Endothelial cell of umbilical vein (primary cell): ENCODE measurements at regions not wholly inside any gene's neighbourhood (a gene's known extent, or its start where the extent isn't known, plus 50 kb on each side); places are given as distances from the start of the nearest gene placed in this dataset.

Experiments
- BruUV-seq: library from RNA; stranded (reverse); fragments of 400-500 nt; replicated peaks from 2 replicates; lab custom pipeline; 2021; lab: Mats Ljungman, UMichigan
- CTCF ChIA-PET: fragments of 300-600, 350-600 bp; sonication (Branson Sonifier 250); formaldehyde crosslinking; loops from one replicate; lab custom pipeline; 2021; ENCODE audit warnings: antibody characterized with exemption, inconsistent platforms; lab: Charles Lee
- POLR2A ChIA-PET: fragments of 300-600, 350-600 bp; sonication (Branson Sonifier 250); formaldehyde crosslinking; loops from one replicate; lab custom pipeline; 2021; ENCODE audit warnings: antibody characterized with exemption, inconsistent platforms; lab: Charles Lee
- DNase-seq: peaks from one replicate; pipeline ENCODE4 v3.0.0-alpha.2; 2011; ENCODE audit warnings: low read depth, low spot score
- FAIRE-seq: peaks from 2 replicates; lab custom pipeline; 2011; peaks lifted over from hg19 to GRCh38; lab: Jason Lieb, UNC
- H2AFZ ChIP-seq: 2 replicates; pipeline ENCODE4 v1.6.0; 2012; ENCODE audit warnings: low read depth, low read length, control low read depth, inconsistent platforms
- H3K27ac ChIP-seq: 2 replicates; pipeline ENCODE4 v1.5.1; 2011; ENCODE audit warnings: low read depth, mild to moderate bottlenecking, control low read depth, low read length, moderate library complexity; ENCODE audit not compliant: insufficient read depth
- H3K27me3 ChIP-seq, 2 experiments: 2 replicates each; pipeline versions ENCODE4 v1.6.0 to v1.6.1; 2011; ENCODE audit warnings: low read length in 2 of 2, mixed read lengths in 1 of 2; ENCODE audit not compliant: control insufficient read depth in 2 of 2, insufficient read depth in 2 of 2
- H3K36me3 ChIP-seq, 2 experiments: 2 replicates in 1 of 2; 3 replicates in 1 of 2; pipeline ENCODE4 v1.5.1; 2011; ENCODE audit warnings: low read length in 2 of 2, mild to moderate bottlenecking in 1 of 2, moderate library complexity in 1 of 2; ENCODE audit not compliant: control insufficient read depth in 2 of 2, insufficient read depth in 2 of 2; ENCODE audit errors: extremely low read depth in 1 of 2
- H3K4me1 ChIP-seq: 3 replicates; pipeline ENCODE4 v1.5.1; 2011; ENCODE audit warnings: mild to moderate bottlenecking, low read length; ENCODE audit not compliant: control insufficient read depth, insufficient read depth; ENCODE audit errors: extremely low read depth
- H3K4me2 ChIP-seq: 2 replicates; pipeline ENCODE4 v1.6.1; 2011; ENCODE audit warnings: low read length, control low read depth, mixed read lengths; ENCODE audit not compliant: insufficient read depth
- H3K4me3 ChIP-seq, 3 experiments: fragments of 200-600 bp in 1 of 3; sonication (generic), shearing (Covaris generic) in 1 of 3; replicated peaks in 1 of 3; 2 replicates each; pipeline ENCODE4 v1.5.1; 2011 to 2016; ENCODE audit warnings: control low read depth in 3 of 3, low read length in 3 of 3, mild to moderate bottlenecking in 2 of 3, inconsistent platforms in 1 of 3, low read depth in 1 of 3, moderate library complexity in 1 of 3; ENCODE audit not compliant: insufficient read depth in 1 of 3
- H3K79me2 ChIP-seq: 2 replicates; pipeline ENCODE4 v1.6.0; 2012; ENCODE audit warnings: low read length, inconsistent platforms; ENCODE audit not compliant: control insufficient read depth, insufficient read depth
- H3K9ac ChIP-seq: replicated peaks from 2 replicates; pipeline ENCODE3; 2011; ENCODE audit warnings: low read length, control low read depth; ENCODE audit not compliant: insufficient read depth; ENCODE audit errors: extremely low read depth
- H3K9me1 ChIP-seq: replicated peaks from 3 replicates; pipeline ENCODE4 v1.6.0; 2011; ENCODE audit warnings: mild to moderate bottlenecking, low read length; ENCODE audit not compliant: control insufficient read depth, insufficient read depth; ENCODE audit errors: extremely low read depth
- H3K9me3 ChIP-seq: replicated peaks from 2 replicates; pipeline ENCODE4 v1.5.1; 2012; ENCODE audit warnings: low read length, inconsistent platforms; ENCODE audit not compliant: control insufficient read depth, insufficient read depth
- H4K20me1 ChIP-seq: replicated peaks from 2 replicates; pipeline ENCODE3; 2011; ENCODE audit warnings: mild to moderate bottlenecking, low read length; ENCODE audit not compliant: control insufficient read depth, insufficient read depth; ENCODE audit errors: extremely low read depth
- EZH2 ChIP-seq: IDR thresholded peaks from 2 replicates; pipeline ENCODE4 v1.6.1; 2012; ENCODE audit warnings: borderline replicate concordance, low read depth, mild to moderate bottlenecking, moderate library complexity, low read length, inconsistent platforms; ENCODE audit not compliant: severe bottlenecking
- FOS ChIP-seq: IDR thresholded peaks from 2 replicates; pipeline ENCODE4 v1.6.1; 2011; ENCODE audit warnings: mild to moderate bottlenecking, low read length, moderate library complexity, borderline replicate concordance; ENCODE audit not compliant: insufficient read depth
- GATA2 ChIP-seq: IDR thresholded peaks from 2 replicates; pipeline ENCODE4 v1.7.0; 2011; ENCODE audit warnings: low read depth, mild to moderate bottlenecking, moderate library complexity, mixed read lengths, low read length; ENCODE audit not compliant: insufficient read length, insufficient read depth
- JUN ChIP-seq: IDR thresholded peaks from 2 replicates; pipeline ENCODE4 v1.6.1; 2011; ENCODE audit warnings: borderline replicate concordance, low read depth; ENCODE audit not compliant: insufficient read length, insufficient read depth
- MYC ChIP-seq: IDR thresholded peaks from one replicate; pipeline ENCODE4 v1.6.1; 2011; ENCODE audit warnings: mild to moderate bottlenecking, low read depth, low read length
- POLR2A ChIP-seq: IDR thresholded peaks from 2 replicates; pipeline ENCODE4 v1.6.1; 2012; ENCODE audit warnings: low read depth, mild to moderate bottlenecking, control low read depth, low read length
- POLR2AphosphoS5 ChIP-seq: IDR thresholded peaks from 2 replicates; pipeline ENCODE4 v1.6.1; 2012; ENCODE audit warnings: low read depth, mild to moderate bottlenecking, control low read depth, low read length, moderate library complexity; ENCODE audit not compliant: insufficient read depth
- dilution Hi-C: fragments of 300-500 bp; cut with MboI; formaldehyde crosslinking; loops from one replicate; pipeline ENCODE4 v1.15.0; 2019; ENCODE audit warnings: low sequenced_read_pairs; ENCODE audit not compliant: extremely low pct_ligation_motif_present
- intact Hi-C: fragments of 100-400 bp; cut with micrococcal nuclease; formaldehyde crosslinking; loops from one replicate; pipeline ENCODE4 v1.10.0; 2022
- TF ChIP-seq, protein P1 (sequence below), 2 donors: IDR thresholded peaks; 1 replicate in 1 of 2; 2 replicates in 1 of 2; pipeline ENCODE4 v1.5.1; 2011; ENCODE audit warnings: low read length in 2 of 2, mild to moderate bottlenecking in 2 of 2, moderate library complexity in 2 of 2, control low read depth in 1 of 2, inconsistent platforms in 1 of 2, low read depth in 1 of 2; ENCODE audit not compliant: insufficient read depth in 1 of 2; ENCODE audit errors: extremely low read depth in 1 of 2
- TF ChIP-seq, protein P2 (sequence below): IDR thresholded peaks from 2 replicates; pipeline ENCODE4 v1.6.1; 2011; ENCODE audit not compliant: insufficient read depth, insufficient read length

DNA sequence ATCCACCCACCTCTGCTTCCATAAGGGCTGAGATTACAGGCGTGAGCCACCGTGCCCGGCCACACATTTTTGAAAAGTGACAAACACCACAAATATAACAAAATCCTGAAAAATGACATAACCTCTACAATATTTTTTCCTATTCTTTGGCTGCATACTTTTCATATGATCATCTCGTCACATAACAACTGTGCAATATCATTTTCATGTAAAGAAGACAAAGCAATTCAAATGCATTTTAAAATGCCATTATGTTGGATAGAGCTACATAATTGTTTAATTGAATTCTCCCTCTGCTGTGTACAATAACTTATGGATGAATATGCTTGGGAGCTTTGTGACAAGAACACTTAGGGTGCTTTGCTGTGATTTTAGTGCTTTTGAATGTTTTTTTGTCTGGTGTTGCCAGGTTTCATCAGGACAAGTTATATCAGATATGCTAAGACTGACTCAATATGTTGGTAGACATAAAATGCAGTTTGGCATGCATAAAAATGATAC lies 132.9 kb downstream of the CHIC2 start:
- Histone ChIP-seq H3K4me3 (no peak overlapping the region), H3K9me1 (no peaks in the 10 kb centered on the region), H3K9me3 (no peaks in the 10 kb centered on the region), H3K27me3 (no peaks in the 10 kb centered on the region), H3K4me2 (no peak overlapping the region), H3K4me1 (peaks cover 4% of the 10 kb centered on the region), H3K27ac (no peak overlapping the region), H4K20me1 (no peaks in the 10 kb centered on the region), H3K36me3 (no peaks in the 10 kb centered on the region), H3K9ac (no peak overlapping the region), H3K79me2 (no peaks in the 10 kb centered on the region), H2AFZ (no peak overlapping the region)
- POLR2A ChIA-PET = no interaction called here
- CTCF ChIA-PET = interaction anchor here (0.8 to 6.8 kb wide), 12 partner anchors 11 to 734 kb away, joined by 3 to 162 read pairs (median 20); no protein-coding TSS in a partner anchor
- no TSS peak for BruUV-seq
- dilution Hi-C loops = loop anchor here (25.0 kb wide), 1 partner anchor 281 kb away; no protein-coding TSS in a partner anchor
- TF ChIP-seq, protein P1, sequence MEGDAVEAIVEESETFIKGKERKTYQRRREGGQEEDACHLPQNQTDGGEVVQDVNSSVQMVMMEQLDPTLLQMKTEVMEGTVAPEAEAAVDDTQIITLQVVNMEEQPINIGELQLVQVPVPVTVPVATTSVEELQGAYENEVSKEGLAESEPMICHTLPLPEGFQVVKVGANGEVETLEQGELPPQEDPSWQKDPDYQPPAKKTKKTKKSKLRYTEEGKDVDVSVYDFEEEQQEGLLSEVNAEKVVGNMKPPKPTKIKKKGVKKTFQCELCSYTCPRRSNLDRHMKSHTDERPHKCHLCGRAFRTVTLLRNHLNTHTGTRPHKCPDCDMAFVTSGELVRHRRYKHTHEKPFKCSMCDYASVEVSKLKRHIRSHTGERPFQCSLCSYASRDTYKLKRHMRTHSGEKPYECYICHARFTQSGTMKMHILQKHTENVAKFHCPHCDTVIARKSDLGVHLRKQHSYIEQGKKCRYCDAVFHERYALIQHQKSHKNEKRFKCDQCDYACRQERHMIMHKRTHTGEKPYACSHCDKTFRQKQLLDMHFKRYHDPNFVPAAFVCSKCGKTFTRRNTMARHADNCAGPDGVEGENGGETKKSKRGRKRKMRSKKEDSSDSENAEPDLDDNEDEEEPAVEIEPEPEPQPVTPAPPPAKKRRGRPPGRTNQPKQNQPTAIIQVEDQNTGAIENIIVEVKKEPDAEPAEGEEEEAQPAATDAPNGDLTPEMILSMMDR (IDR thresholded peaks at IDR 0.05; ENCODE audit: extremely low read depth in 1 of 2, insufficient read depth in 1 of 2, low read depth in 1 of 2, low read length in 2 of 2) = no peak
- TF ChIP-seq POLR2AphosphoS5 = no peak
- no peak for TF ChIP-seq MYC
- TF ChIP-seq GATA2 = no peak
- TF ChIP-seq, protein P2, sequence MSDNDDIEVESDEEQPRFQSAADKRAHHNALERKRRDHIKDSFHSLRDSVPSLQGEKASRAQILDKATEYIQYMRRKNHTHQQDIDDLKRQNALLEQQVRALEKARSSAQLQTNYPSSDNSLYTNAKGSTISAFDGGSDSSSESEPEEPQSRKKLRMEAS = no peak
- TF ChIP-seq JUN = no peak
- TF ChIP-seq POLR2A = no peak
- no peak for TF ChIP-seq EZH2
- no peak for TF ChIP-seq FOS
- DNase-seq (no peak), FAIRE-seq (no peak)
- intact Hi-C loops = loop anchor here (2.0 kb wide), 2 partner anchors 171 to 295 kb away; no protein-coding TSS in a partner anchor
